Nephron progenitor cell (in vitro differentiated cells): ENCODE measurements at regions not wholly inside any gene's neighbourhood (a gene's known extent, or its start where the extent isn't known, plus 50 kb on each side); places are given as distances from the start of the nearest gene placed in this dataset.

Experiments
- DNase-seq: peaks from one replicate; pipeline ENCODE4 v3.0.0; 2021
- H3K27ac Mint-ChIP-seq: 2 replicates; pipeline ENCODE4 v1.8.0; 2021; ENCODE audit warnings: mild to moderate bottlenecking, moderate library complexity, mixed read lengths
- H3K27me3 Mint-ChIP-seq: 2 replicates; pipeline ENCODE4 v1.8.0; 2021; ENCODE audit warnings: mild to moderate bottlenecking, low read depth, mixed read lengths; ENCODE audit not compliant: poor library complexity
- H3K36me3 Mint-ChIP-seq: 2 replicates; pipeline ENCODE4 v1.8.0; 2021; ENCODE audit warnings: low read depth, mixed read lengths
- H3K4me1 Mint-ChIP-seq: 2 replicates; pipeline ENCODE4 v1.8.0; 2021; ENCODE audit warnings: mixed read lengths
- H3K4me3 Mint-ChIP-seq: 2 replicates; pipeline ENCODE4 v1.8.0; 2021; ENCODE audit warnings: mild to moderate bottlenecking, moderate library complexity, mixed read lengths
- H3K9me3 Mint-ChIP-seq: 2 replicates; pipeline ENCODE4 v1.8.0; 2021; ENCODE audit warnings: mild to moderate bottlenecking, moderate library complexity, mixed read lengths
- TF ChIP-seq, protein P1 (sequence below): fragments of 200-600 bp; sonication (generic); IDR thresholded peaks from 2 replicates; pipeline ENCODE4 v1.5.0; 2021; ENCODE audit warnings: antibody characterized with exemption

DNA sequence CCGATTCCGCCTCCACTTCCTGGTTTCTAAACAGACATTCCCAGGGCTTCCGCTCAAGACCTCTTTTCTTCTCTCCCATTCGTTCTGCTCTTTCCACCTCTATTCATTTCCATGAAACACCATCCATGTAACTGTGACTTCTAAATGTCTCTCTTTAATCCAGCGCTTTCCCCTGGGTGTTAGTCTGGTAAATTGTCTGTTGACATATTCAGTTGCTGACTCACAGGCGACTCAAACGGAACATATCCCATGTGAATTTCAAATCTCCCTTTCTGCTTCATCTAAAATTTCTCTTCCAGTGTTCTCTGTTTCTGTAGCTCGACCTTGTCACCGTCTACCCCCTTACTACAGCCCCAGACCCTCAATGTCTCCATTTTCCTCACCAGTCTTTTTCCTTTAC lies 119.1 kb downstream of the PFKFB3 start:
- TF ChIP-seq, protein P1, sequence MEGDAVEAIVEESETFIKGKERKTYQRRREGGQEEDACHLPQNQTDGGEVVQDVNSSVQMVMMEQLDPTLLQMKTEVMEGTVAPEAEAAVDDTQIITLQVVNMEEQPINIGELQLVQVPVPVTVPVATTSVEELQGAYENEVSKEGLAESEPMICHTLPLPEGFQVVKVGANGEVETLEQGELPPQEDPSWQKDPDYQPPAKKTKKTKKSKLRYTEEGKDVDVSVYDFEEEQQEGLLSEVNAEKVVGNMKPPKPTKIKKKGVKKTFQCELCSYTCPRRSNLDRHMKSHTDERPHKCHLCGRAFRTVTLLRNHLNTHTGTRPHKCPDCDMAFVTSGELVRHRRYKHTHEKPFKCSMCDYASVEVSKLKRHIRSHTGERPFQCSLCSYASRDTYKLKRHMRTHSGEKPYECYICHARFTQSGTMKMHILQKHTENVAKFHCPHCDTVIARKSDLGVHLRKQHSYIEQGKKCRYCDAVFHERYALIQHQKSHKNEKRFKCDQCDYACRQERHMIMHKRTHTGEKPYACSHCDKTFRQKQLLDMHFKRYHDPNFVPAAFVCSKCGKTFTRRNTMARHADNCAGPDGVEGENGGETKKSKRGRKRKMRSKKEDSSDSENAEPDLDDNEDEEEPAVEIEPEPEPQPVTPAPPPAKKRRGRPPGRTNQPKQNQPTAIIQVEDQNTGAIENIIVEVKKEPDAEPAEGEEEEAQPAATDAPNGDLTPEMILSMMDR = no peak
- Mint-ChIP-seq H3K27ac (no peak overlapping the region), H3K27me3 (peaks cover 8% of the 10 kb centered on the region), H3K36me3 (peaks cover 9% of the 10 kb centered on the region), H3K4me1 (no peaks in the 10 kb centered on the region), H3K4me3 (no peak overlapping the region), H3K9me3 (peaks cover 3% of the 10 kb centered on the region)
- DNase-seq = no peak

DNA sequence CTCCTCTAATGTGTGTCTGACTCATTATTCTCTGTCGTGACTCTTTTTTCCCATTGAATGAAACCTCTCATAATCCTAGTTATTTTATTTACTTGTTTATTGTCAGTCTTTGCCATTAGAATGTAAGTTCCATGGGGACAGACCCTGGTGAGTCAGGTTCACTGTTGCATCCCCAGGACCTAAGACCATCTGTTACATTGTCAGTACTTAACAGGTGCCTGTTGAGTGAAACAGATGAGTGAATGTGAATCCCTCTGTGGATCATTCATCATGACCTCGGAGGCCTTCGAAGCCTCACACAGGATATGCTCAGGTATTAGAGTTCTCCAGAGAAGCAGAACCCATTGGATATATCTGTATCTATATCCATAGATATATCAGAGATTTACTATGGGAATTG lies 120.1 kb downstream of the PFKFB3 start:
- Mint-ChIP-seq H3K27ac (no peak overlapping the region), H3K9me3 (peaks cover 3% of the 10 kb centered on the region), H3K4me3 (no peak overlapping the region), H3K27me3 (peaks cover 11% of the 10 kb centered on the region), H3K4me1 (no peaks in the 10 kb centered on the region), H3K36me3 (peaks cover 15% of the 10 kb centered on the region)
- no peak for DNase-seq
- TF ChIP-seq, protein P1 = no peak

DNA sequence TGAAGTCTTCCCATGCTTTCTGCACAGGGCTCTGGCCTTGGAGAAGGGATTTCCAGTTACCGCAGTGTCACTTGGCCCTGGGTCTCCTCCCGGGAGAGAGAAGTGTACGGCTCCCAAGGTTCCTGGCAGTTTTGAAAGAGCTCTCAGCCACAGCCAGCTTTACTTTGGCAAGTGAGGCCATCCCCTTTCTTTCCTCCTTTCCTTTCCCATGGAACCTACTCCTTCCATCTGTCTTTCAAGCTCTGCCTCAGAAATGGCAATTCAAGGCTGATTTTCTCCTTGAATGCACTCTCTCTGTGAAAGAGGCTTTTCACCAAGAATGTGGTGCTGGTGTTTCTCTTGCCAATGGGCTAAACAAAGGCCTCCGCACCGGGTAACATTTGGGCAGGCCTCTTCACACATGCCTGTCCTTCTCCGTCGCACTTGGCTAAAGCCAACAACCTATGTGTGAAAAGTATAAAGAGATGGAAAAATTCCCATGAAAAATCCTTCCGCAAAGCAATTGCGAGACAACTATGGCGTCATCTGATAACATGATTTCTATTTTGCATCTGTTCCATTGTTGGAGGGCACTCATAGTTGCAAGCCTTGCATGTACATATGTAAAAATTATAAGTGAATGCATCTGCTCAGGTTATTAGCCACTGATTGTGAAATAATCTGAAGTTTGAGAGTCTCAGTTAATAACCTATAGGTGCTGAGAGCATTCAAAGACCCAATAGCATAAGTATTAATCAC lies 125.4 kb downstream of the PFKFB3 start:
- peaks cover 10% of the 10 kb centered on the region for H3K27me3 Mint-ChIP-seq
- H3K4me1 Mint-ChIP-seq = peaks cover 5% of the 10 kb centered on the region
- peaks cover 19% of the 10 kb centered on the region for H3K9me3 Mint-ChIP-seq
- DNase-seq = no peak
- H3K36me3 Mint-ChIP-seq = peaks cover 37% of the 10 kb centered on the region
- no peak overlapping the region for H3K4me3 Mint-ChIP-seq
- TF ChIP-seq, protein P1 = no peak
- H3K27ac Mint-ChIP-seq = no peak overlapping the region

DNA sequence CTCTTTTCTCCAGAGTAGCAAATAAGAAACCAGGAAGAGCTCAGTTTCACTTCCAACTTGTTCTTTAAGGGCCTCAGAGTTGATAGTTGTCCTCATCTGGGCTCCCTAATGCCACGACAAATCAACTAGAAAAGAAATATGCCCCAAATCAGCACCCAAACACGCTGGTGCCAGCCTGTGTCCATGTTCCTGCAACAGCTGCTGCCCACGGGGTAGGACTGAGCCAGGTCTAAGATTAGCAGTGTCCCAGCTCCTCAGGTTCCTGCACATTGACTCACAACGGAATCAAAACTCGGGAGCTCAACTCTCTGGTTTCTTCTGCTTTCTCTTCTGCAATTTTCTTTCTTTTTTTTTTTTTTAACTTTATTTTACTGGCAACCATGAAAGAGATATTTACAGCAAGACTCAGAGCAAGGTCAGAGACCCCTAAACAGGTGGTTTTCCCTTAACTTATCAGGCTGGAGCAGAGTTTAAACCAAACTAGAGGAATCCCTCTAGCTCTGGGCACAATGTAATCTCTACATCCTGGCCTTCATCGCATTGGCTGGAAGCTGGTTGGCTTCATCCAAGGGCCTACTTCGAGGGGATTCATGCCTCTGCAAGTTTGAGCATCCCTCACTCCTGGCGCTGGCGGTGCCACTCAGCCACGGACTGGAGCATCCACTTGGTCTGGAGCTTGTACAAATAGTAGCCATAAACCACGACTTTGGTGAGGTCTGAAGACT lies 126.1 kb downstream of the PFKFB3 start:
- Mint-ChIP-seq H3K27ac (no peak overlapping the region), H3K36me3 (peaks cover 44% of the 10 kb centered on the region), H3K4me3 (no peak overlapping the region), H3K9me3 (peaks cover 26% of the 10 kb centered on the region), H3K4me1 (peaks cover 5% of the 10 kb centered on the region), H3K27me3 (peaks cover 14% of the 10 kb centered on the region)
- DNase-seq = no peak
- TF ChIP-seq, protein P1 = no peak

DNA sequence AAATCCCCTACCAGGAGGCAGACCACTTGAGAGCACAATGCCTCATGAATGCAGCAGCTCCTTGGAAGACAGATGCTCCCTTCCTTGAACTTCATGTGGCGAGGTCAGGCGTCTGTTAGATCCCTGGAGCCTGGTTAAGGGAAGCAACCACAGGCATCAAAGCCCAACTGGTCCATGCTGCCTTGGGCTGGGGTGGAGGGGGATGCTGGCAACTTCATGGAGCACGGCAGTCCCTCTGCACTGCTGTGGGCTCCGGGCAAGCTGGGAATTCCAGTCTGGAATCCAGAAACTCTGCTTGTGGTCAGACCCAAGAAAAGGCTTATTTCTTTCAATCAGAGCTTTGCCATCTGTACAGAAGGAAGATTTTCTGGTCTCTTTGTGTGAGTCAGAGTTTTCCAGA lies 130.4 kb downstream of the PFKFB3 start:
- TF ChIP-seq, protein P1 = no peak
- H3K4me1 Mint-ChIP-seq = peaks cover 5% of the 10 kb centered on the region
- DNase-seq = no peak
- H3K27me3 Mint-ChIP-seq = peaks cover 11% of the 10 kb centered on the region
- no peak overlapping the region for H3K27ac Mint-ChIP-seq
- H3K36me3 Mint-ChIP-seq = peaks cover 37% of the 10 kb centered on the region
- H3K9me3 Mint-ChIP-seq = peaks cover 32% of the 10 kb centered on the region
- H3K4me3 Mint-ChIP-seq = no peak overlapping the region
